Lower lobe of right lung (tissue), 2 donors: ENCODE measurements at regions not wholly inside any gene's neighbourhood (a gene's known extent, or its start where the extent isn't known, plus 50 kb on each side); places are given as distances from the start of the nearest gene placed in this dataset.
"Not testable (repeated sequence)": the region's sequence is repeated elsewhere in the genome, so short reads cannot be mapped to it uniquely, and the experiment has no call there.

Experiments used
- ATAC-seq, 2 donors: fragments of 200-7000 bp; cut with Tn5 transposase; one replicate each; pipeline ENCODE4 v1.9.1; 2020 to 2022; ENCODE audit warnings: mild to moderate bottlenecking in 2 of 2, moderate library complexity in 2 of 2
- DNase-seq: peaks from one replicate; pipeline ENCODE4 v3.0.0-alpha.2; 2020
- H3K27ac ChIP-seq: fragments of 200-600 bp; one replicate; pipeline ENCODE4 v1.8.0; 2022
- H3K27me3 ChIP-seq: fragments of 200-600 bp; one replicate; pipeline ENCODE4 v1.8.0; 2022; ENCODE audit warnings: low read depth
- H3K36me3 ChIP-seq: fragments of 200-600 bp; one replicate; pipeline ENCODE4 v1.8.0; 2022; ENCODE audit warnings: mild to moderate bottlenecking
- H3K4me1 ChIP-seq: fragments of 200-600 bp; one replicate; pipeline ENCODE4 v1.8.0; 2022
- H3K4me3 ChIP-seq: fragments of 200-600 bp; one replicate; pipeline ENCODE4 v1.8.0; 2022; ENCODE audit warnings: mild to moderate bottlenecking
- H3K9me3 ChIP-seq: fragments of 200-600 bp; one replicate; pipeline ENCODE4 v1.8.0; 2022
- intact Hi-C: fragments of 100-400 bp; cut with DNase I; formaldehyde crosslinking; loops from one replicate; pipeline ENCODE4 v1.11.0; 2022
- TF ChIP-seq, protein P1 (sequence below): fragments of 200-600 bp; IDR thresholded peaks from one replicate; pipeline ENCODE4 v1.8.0; 2022; ENCODE audit warnings: antibody characterized with exemption, mild to moderate bottlenecking
- donor health status: DM: no; HTN: yes; CAD: no; lungs with severe emphysema.

DNA sequence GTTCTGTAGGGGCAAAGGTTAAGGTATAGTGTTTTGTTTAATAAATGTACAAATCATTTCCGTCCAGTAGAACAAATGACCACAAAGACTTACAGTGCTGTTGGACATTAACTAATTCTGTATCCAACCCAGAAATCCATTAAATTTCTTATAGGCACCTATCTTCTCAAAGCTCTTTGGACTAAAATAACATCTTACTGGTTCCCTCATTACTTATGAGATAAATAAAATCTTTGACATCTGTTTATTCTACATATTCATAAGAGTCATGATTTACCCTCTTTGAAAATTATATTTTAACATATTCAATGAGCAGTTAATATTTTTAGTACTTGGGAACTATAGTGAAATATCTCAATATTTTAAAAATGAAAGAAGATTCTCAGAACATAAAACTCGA is 102.7 kb upstream of the G2E3 start:
- no peaks in the 10 kb centered on the region for H3K4me1 ChIP-seq
- no peak overlapping the region for H3K27ac ChIP-seq
- H3K4me3 ChIP-seq, result no peak overlapping the region
- intact Hi-C loops, result no loop called here
- TF ChIP-seq, protein P1, sequence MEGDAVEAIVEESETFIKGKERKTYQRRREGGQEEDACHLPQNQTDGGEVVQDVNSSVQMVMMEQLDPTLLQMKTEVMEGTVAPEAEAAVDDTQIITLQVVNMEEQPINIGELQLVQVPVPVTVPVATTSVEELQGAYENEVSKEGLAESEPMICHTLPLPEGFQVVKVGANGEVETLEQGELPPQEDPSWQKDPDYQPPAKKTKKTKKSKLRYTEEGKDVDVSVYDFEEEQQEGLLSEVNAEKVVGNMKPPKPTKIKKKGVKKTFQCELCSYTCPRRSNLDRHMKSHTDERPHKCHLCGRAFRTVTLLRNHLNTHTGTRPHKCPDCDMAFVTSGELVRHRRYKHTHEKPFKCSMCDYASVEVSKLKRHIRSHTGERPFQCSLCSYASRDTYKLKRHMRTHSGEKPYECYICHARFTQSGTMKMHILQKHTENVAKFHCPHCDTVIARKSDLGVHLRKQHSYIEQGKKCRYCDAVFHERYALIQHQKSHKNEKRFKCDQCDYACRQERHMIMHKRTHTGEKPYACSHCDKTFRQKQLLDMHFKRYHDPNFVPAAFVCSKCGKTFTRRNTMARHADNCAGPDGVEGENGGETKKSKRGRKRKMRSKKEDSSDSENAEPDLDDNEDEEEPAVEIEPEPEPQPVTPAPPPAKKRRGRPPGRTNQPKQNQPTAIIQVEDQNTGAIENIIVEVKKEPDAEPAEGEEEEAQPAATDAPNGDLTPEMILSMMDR, result no peak
- no peak for DNase-seq
- H3K27me3 ChIP-seq, result no peaks in the 10 kb centered on the region
- ATAC-seq, result no peak
- H3K9me3 ChIP-seq, result no peaks in the 10 kb centered on the region
- no peaks in the 10 kb centered on the region for H3K36me3 ChIP-seq

DNA sequence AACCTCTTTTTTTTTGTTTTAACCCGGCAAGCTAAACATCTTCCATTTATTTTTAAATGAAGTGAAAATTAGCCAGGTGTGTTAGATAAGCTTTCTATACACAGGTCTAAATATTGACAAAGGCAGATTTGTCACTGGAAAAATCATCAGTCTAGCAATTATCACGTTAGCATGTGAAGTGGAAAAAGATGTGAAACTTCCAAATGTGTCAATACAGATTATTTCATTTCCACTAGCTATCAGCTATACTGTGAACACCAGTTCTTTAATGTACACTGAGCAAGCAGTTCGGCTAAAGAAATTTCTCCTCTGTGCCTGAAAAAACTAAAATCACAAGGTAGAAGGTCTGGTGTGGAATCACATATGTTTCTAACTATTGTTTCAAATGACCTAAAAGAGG is 96.6 kb upstream of the G2E3 start:
- H3K27ac ChIP-seq, result no peak overlapping the region
- no peaks in the 10 kb centered on the region for H3K9me3 ChIP-seq
- TF ChIP-seq, protein P1, result no peak
- DNase-seq (no peak), ATAC-seq (no peak)
- H3K36me3 ChIP-seq, result no peaks in the 10 kb centered on the region
- no peaks in the 10 kb centered on the region for H3K27me3 ChIP-seq
- intact Hi-C loops, result no loop called here
- H3K4me1 ChIP-seq, result no peaks in the 10 kb centered on the region
- no peak overlapping the region for H3K4me3 ChIP-seq

- ATAC-seq, result no peak
Measured at GRCh38 chr14:30464481-30464880, 94.5 kb upstream of the G2E3 start.

DNA sequence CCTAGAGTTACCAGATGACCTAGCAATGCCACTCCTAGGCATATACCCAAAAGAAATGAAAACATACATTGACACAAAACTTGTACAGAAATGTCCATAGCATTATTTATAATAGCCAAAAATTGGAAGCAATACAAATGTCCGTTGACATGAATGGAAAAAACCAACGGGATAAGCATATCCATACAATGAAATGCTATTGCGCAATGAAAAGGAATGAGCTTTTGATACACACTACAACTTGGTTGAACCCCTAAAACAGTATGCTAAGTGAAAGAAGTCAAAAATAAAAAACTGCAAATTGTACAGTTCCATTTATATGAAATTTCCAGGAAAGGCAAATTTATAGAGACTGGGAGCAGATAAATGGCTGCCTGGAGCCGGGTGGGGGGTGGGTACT is 90.6 kb upstream of the G2E3 start:
- no peak overlapping the region for H3K27ac ChIP-seq
- H3K4me1 ChIP-seq, result no peaks in the 10 kb centered on the region
- H3K4me3 ChIP-seq, result no peak overlapping the region
- no peak for DNase-seq
- TF ChIP-seq, protein P1, result no peak
- intact Hi-C loops, result no loop called here
- H3K36me3 ChIP-seq, result no peaks in the 10 kb centered on the region
- ATAC-seq, result no peak
- no peaks in the 10 kb centered on the region for H3K27me3 ChIP-seq
- no peaks in the 10 kb centered on the region for H3K9me3 ChIP-seq

More at GRCh38 chr14:30464481-30464880, 94.5 kb upstream of the G2E3 start:
- H3K4me1 ChIP-seq, result no peaks in the 10 kb centered on the region
- intact Hi-C loops, result no loop called here
- no peak for DNase-seq
- H3K36me3 ChIP-seq, result no peaks in the 10 kb centered on the region
- TF ChIP-seq, protein P1, result no peak
- H3K27me3 ChIP-seq, result no peaks in the 10 kb centered on the region
- no peak overlapping the region for H3K4me3 ChIP-seq
- H3K27ac ChIP-seq, result no peak overlapping the region
- no peaks in the 10 kb centered on the region for H3K9me3 ChIP-seq

GRCh38 chr14:30471980-30472379 is 87.0 kb upstream of the G2E3 start:
- intact Hi-C loops, result no loop called here
- TF ChIP-seq, protein P1, result no peak
- Histone ChIP-seq H3K9me3 (no peaks in the 10 kb centered on the region), H3K27ac (no peak overlapping the region), H3K27me3 (no peaks in the 10 kb centered on the region), H3K36me3 (no peaks in the 10 kb centered on the region), H3K4me3 (no peak overlapping the region), H3K4me1 (no peaks in the 10 kb centered on the region)
- DNase-seq (no peak), ATAC-seq (no peak)

GRCh38 chr14:30473846-30474696 is 84.9 kb upstream of the G2E3 start:
- ATAC-seq, H3K4me1 ChIP-seq, H3K9me3 ChIP-seq, intact Hi-C loops, DNase-seq, H3K4me3 ChIP-seq, H3K27ac ChIP-seq, H3K27me3 ChIP-seq, H3K36me3 ChIP-seq: not testable (repeated sequence)
